HepG2 (cell line): ENCODE measurements at regions not wholly inside any gene's neighbourhood (a gene's known extent, or its start where the extent isn't known, plus 50 kb on each side); places are given as distances from the start of the nearest gene placed in this dataset.

Experiments
- CTCF ChIP-seq: sonication (generic); formaldehyde crosslinking; IDR thresholded peaks from 2 replicates; pipeline ENCODE4 v1.5.0; 2020; ENCODE audit warnings: mild to moderate bottlenecking, missing genetic modification reagents, moderate library complexity
- FIP1L1 ChIP-seq: fragments of 200-400 bp; formaldehyde crosslinking; IDR thresholded peaks from 2 replicates; pipeline ENCODE4 v1.6.1; 2018; ENCODE audit warnings: low read depth, mild to moderate bottlenecking, low read length, moderate library complexity, borderline replicate concordance; ENCODE audit not compliant: insufficient read depth
- POLR2A ChIP-seq, 2 experiments: IDR thresholded peaks; 2 replicates each; pipeline ENCODE4 v1.6.1; 2011; ENCODE audit warnings: low read depth in 2 of 2, low read length in 2 of 2, mild to moderate bottlenecking in 1 of 2, moderate library complexity in 1 of 2; ENCODE audit not compliant: insufficient read depth in 1 of 2
- SIN3B ChIP-seq: fragments of 150-350 bp; IDR thresholded peaks from 2 replicates; pipeline ENCODE4 v1.6.1; 2014; ENCODE audit warnings: low read length
- SKIL ChIP-seq: sonication (generic); formaldehyde crosslinking; IDR thresholded peaks from 2 replicates; pipeline ENCODE4 v1.8.0; 2022; ENCODE audit warnings: missing genetic modification reagents, mild to moderate bottlenecking, moderate library complexity, borderline replicate concordance
- SP1 ChIP-seq, 2 experiments: fragments of 450-650 bp in 1 of 2; sonication (generic) in 1 of 2; formaldehyde crosslinking in 1 of 2; IDR thresholded peaks; 2 replicates each; pipeline versions ENCODE4 v1.4.0 to v1.6.1; 2016 to 2020; ENCODE audit warnings: missing genetic modification reagents in 1 of 2
- TAF1 ChIP-seq: sonication (generic); formaldehyde crosslinking; IDR thresholded peaks from 2 replicates; pipeline ENCODE4 v1.4.0; 2020; ENCODE audit warnings: missing genetic modification reagents
- TCF7L2 ChIP-seq: IDR thresholded peaks from 2 replicates; pipeline ENCODE4 v1.6.1; 2011; ENCODE audit warnings: mild to moderate bottlenecking, low read depth, low read length, moderate library complexity
- USF2 ChIP-seq, 2 experiments: sonication (generic) in 1 of 2; formaldehyde crosslinking in 1 of 2; IDR thresholded peaks; 2 replicates each; pipeline versions ENCODE4 v1.5.1 to v1.6.1; 2011 to 2020; ENCODE audit warnings: borderline replicate concordance in 1 of 2, low read depth in 1 of 2, low read length in 1 of 2, mild to moderate bottlenecking in 1 of 2, missing genetic modification reagents in 1 of 2, moderate library complexity in 1 of 2

- no peak for TF ChIP-seq SKIL (CRISPR knock-in tag)
- no peak for TF ChIP-seq SP1 (IDR thresholded peaks at IDR 0.05)
- TF ChIP-seq SP1 (CRISPR knock-in tag; IDR thresholded peaks at IDR 0.05), result no peak
- TF ChIP-seq FIP1L1, result no peak
- TF ChIP-seq USF2 (IDR thresholded peaks at IDR 0.05; ENCODE audit: low read depth, low read length), result no peak
- TF ChIP-seq USF2 (CRISPR knock-in tag; IDR thresholded peaks at IDR 0.05; ENCODE audit: borderline replicate concordance), result no peak
- TF ChIP-seq SIN3B, result no peak
- no peak for TF ChIP-seq TAF1 (CRISPR knock-in tag)
- TF ChIP-seq TCF7L2, result no peak
- no peak for TF ChIP-seq CTCF
- TF ChIP-seq POLR2A (IDR thresholded peaks at IDR 0.05; ENCODE audit: insufficient read depth in 1 of 2, low read depth in 2 of 2, low read length in 2 of 2), result no peak
Observed at GRCh38 chr4:26183017-26183416, 137.8 kb upstream of the RBPJ start.
